H1 (cell line): ENCODE measurements at regions not wholly inside any gene's neighbourhood (a gene's known extent, or its start where the extent isn't known, plus 50 kb on each side); places are given as distances from the start of the nearest gene placed in this dataset.

Experiments
- CTCF ChIA-PET: fragments of 300-600 bp; sonication (Branson Sonifier 250); formaldehyde crosslinking; loops from one replicate; lab custom pipeline; 2021; ENCODE audit not compliant: partially characterized antibody; lab: Charles Lee
- POLR2A ChIA-PET: fragments of 300-600 bp; sonication (Branson Sonifier 250); formaldehyde crosslinking; loops from one replicate; lab custom pipeline; 2021; ENCODE audit warnings: inconsistent platforms; ENCODE audit not compliant: partially characterized antibody; lab: Charles Lee
- DNase-seq, 2 experiments: peaks; one replicate each; pipeline versions ENCODE4 v3.0.0 to v3.0.0-alpha.2; 2010 to 2022; ENCODE audit warnings: low spot score in 2 of 2, low read depth in 1 of 2, mixed read lengths in 1 of 2
- FAIRE-seq: peaks from 2 replicates; lab custom pipeline; 2011; peaks lifted over from hg19 to GRCh38; lab: Jason Lieb, UNC
- H2AFZ ChIP-seq: 2 replicates; pipeline ENCODE4 v1.8.1; 2012; ENCODE audit warnings: low read length, inconsistent platforms
- H2AK5ac ChIP-seq: 2 replicates; pipeline ENCODE4 v1.6.1; 2013; ENCODE audit warnings: low read depth, low read length
- H2BK120ac ChIP-seq: replicated peaks from 2 replicates; pipeline ENCODE3; 2013; ENCODE audit warnings: low read depth, low read length, inconsistent platforms
- H2BK12ac ChIP-seq: 2 replicates; pipeline ENCODE4 v1.6.1; 2013; ENCODE audit warnings: low read depth, low read length
- H2BK15ac ChIP-seq: 2 replicates; pipeline ENCODE4 v1.6.1; 2013; ENCODE audit warnings: low read length
- H2BK20ac ChIP-seq: 2 replicates; pipeline ENCODE4 v1.6.1; 2013; ENCODE audit warnings: low read length
- H2BK5ac ChIP-seq: 2 replicates; pipeline ENCODE4 v1.6.1; 2013; ENCODE audit warnings: low read depth, low read length
- H3K14ac ChIP-seq: 2 replicates; pipeline ENCODE4 v1.6.1; 2013; ENCODE audit warnings: inconsistent platforms; ENCODE audit not compliant: insufficient read length
- H3K18ac ChIP-seq: 2 replicates; pipeline ENCODE4 v1.6.1; 2013; ENCODE audit warnings: low read length; ENCODE audit errors: extremely low read depth
- H3K23ac ChIP-seq: 2 replicates; pipeline ENCODE4 v1.6.1; 2013; ENCODE audit warnings: inconsistent platforms; ENCODE audit not compliant: insufficient read length
- H3K23me2 ChIP-seq: 2 replicates; pipeline ENCODE4 v1.6.1; 2013; ENCODE audit warnings: low read depth, low read length
- H3K27ac ChIP-seq: 2 replicates; pipeline ENCODE4 v1.6.1; 2011; ENCODE audit warnings: low read depth, low read length, inconsistent platforms
- H3K27me3 ChIP-seq, 4 experiments: replicated peaks in 1 of 4; 1 replicate in 1 of 4; 2 replicates in 3 of 4; pipeline versions ENCODE4 v1.6.1 to v1.8.1; 2011 to 2013; ENCODE audit warnings: low read length in 3 of 4, mild to moderate bottlenecking in 3 of 4, inconsistent platforms in 2 of 4, mixed read lengths in 2 of 4, moderate library complexity in 1 of 4; ENCODE audit not compliant: control insufficient read depth in 3 of 4, insufficient read depth in 3 of 4; ENCODE audit errors: extremely low read depth in 1 of 4
- H3K36me3 ChIP-seq, 4 experiments: 2 replicates each; pipeline versions ENCODE4 v1.6.1 to v1.8.1; 2011 to 2013; ENCODE audit warnings: mild to moderate bottlenecking in 4 of 4, low read length in 3 of 4, moderate library complexity in 2 of 4, control low read depth in 1 of 4, inconsistent platforms in 1 of 4; ENCODE audit not compliant: insufficient read depth in 4 of 4, control insufficient read depth in 2 of 4
- H3K4ac ChIP-seq: replicated peaks from 2 replicates; pipeline ENCODE3; 2013; ENCODE audit warnings: low read length, low read depth, mixed read lengths, inconsistent platforms; ENCODE audit not compliant: insufficient read length
- H3K4me1 ChIP-seq, 4 experiments: replicated peaks in 1 of 4; 1 replicate in 1 of 4; 2 replicates in 3 of 4; pipeline versions ENCODE4 v1.6.1 to v1.8.1; 2011 to 2013; ENCODE audit warnings: low read length in 3 of 4, inconsistent platforms in 2 of 4, mixed read lengths in 1 of 4; ENCODE audit not compliant: insufficient read depth in 4 of 4, control insufficient read depth in 3 of 4
- H3K4me2 ChIP-seq, 2 experiments: 2 replicates each; pipeline versions ENCODE4 v1.6.1 to v1.8.1; 2011 to 2013; ENCODE audit warnings: low read depth in 2 of 2, low read length in 2 of 2, control low read depth in 1 of 2, inconsistent platforms in 1 of 2, mild to moderate bottlenecking in 1 of 2; ENCODE audit not compliant: insufficient read depth in 1 of 2
- H3K4me3 ChIP-seq, 4 experiments: fragments of 200-600, 300-600 bp in 1 of 4; sonication (generic), shearing (Covaris generic), sonication (Bioruptor Twin) in 1 of 4; 2 replicates each; pipeline versions ENCODE4 v1.5.1 to v1.8.1; 2011 to 2016; ENCODE audit warnings: low read length in 4 of 4, low read depth in 3 of 4, control low read depth in 2 of 4, inconsistent platforms in 2 of 4, mild to moderate bottlenecking in 2 of 4, mixed read lengths in 1 of 4, moderate library complexity in 1 of 4; ENCODE audit not compliant: insufficient read depth in 2 of 4; ENCODE audit errors: extremely low read depth in 1 of 4
- H3K56ac ChIP-seq: replicated peaks from 2 replicates; pipeline ENCODE3; 2013; ENCODE audit warnings: low read depth, mild to moderate bottlenecking, mixed read lengths, low read length, inconsistent platforms; ENCODE audit not compliant: insufficient read length
- H3K79me1 ChIP-seq: 2 replicates; pipeline ENCODE4 v1.6.1; 2013; ENCODE audit warnings: low read depth, low read length, control low read depth
- H3K79me2 ChIP-seq, 2 experiments: 2 replicates each; pipeline versions ENCODE4 v1.6.1 to v1.8.1; 2012 to 2013; ENCODE audit warnings: low read length in 2 of 2, mild to moderate bottlenecking in 2 of 2, inconsistent platforms in 1 of 2; ENCODE audit not compliant: insufficient read depth in 2 of 2, control insufficient read depth in 1 of 2
- H3K9ac ChIP-seq, 4 experiments: replicated peaks in 1 of 4; 1 replicate in 1 of 4; 2 replicates in 3 of 4; pipeline versions ENCODE4 v1.6.1 to v1.8.1; 2011 to 2013; ENCODE audit warnings: low read depth in 3 of 4, low read length in 3 of 4, control low read depth in 2 of 4, mild to moderate bottlenecking in 2 of 4, moderate library complexity in 2 of 4, inconsistent platforms in 1 of 4; ENCODE audit errors: extremely low read depth in 1 of 4
- H3K9me3 ChIP-seq, 2 experiments: 2 replicates each; pipeline versions ENCODE4 v1.6.1 to v1.8.1; 2012 to 2013; ENCODE audit warnings: mild to moderate bottlenecking in 2 of 2, moderate library complexity in 2 of 2, control low read depth in 1 of 2, inconsistent platforms in 1 of 2, low read depth in 1 of 2, low read length in 1 of 2, mixed read lengths in 1 of 2; ENCODE audit not compliant: insufficient read depth in 2 of 2
- H4K20me1 ChIP-seq, 2 experiments: replicated peaks in 1 of 2; 2 replicates each; pipeline versions ENCODE3 to v1.8.1; 2011 to 2013; ENCODE audit warnings: inconsistent platforms in 2 of 2, low read length in 2 of 2, mild to moderate bottlenecking in 1 of 2; ENCODE audit not compliant: insufficient read depth in 2 of 2, control insufficient read depth in 1 of 2
- H4K5ac ChIP-seq: 2 replicates; pipeline ENCODE4 v1.6.1; 2013; ENCODE audit warnings: low read length, low read depth, mixed read lengths, inconsistent platforms; ENCODE audit not compliant: insufficient read length
- H4K8ac ChIP-seq: 2 replicates; pipeline ENCODE4 v1.8.0; 2013; ENCODE audit warnings: mild to moderate bottlenecking, moderate library complexity, low read length, inconsistent platforms; ENCODE audit not compliant: insufficient read depth; ENCODE audit errors: extremely low read depth
- H4K91ac ChIP-seq: replicated peaks from 2 replicates; pipeline ENCODE3; 2013; ENCODE audit warnings: low read length, mixed read lengths, inconsistent platforms; ENCODE audit not compliant: insufficient read length
- CEBPB ChIP-seq: IDR thresholded peaks from 2 replicates; pipeline ENCODE4 v1.6.1; 2012; ENCODE audit warnings: low read depth, low read length
- CHD1 ChIP-seq: IDR thresholded peaks from 2 replicates; pipeline ENCODE4 v1.6.1; 2012; ENCODE audit warnings: low read depth, low read length, improper control_type of control experiment
- EP300 ChIP-seq, 2 experiments: IDR thresholded peaks; 1 replicate in 1 of 2; 2 replicates in 1 of 2; pipeline ENCODE4 v1.6.1; 2011 to 2012; ENCODE audit warnings: low read depth in 2 of 2, low read length in 2 of 2, mild to moderate bottlenecking in 2 of 2, borderline replicate concordance in 1 of 2, inconsistent platforms in 1 of 2, moderate library complexity in 1 of 2
- HDAC2 ChIP-seq, 2 experiments: fragments of 300-600 bp in 1 of 2; sonication (generic) in 1 of 2; IDR thresholded peaks; 2 replicates each; pipeline ENCODE4 v1.6.1; 2011 to 2012; ENCODE audit warnings: low read depth in 2 of 2, low read length in 2 of 2, mild to moderate bottlenecking in 2 of 2, moderate library complexity in 2 of 2, borderline replicate concordance in 1 of 2, inconsistent platforms in 1 of 2
- KDM1A ChIP-seq: fragments of 200-600, 300-600 bp; sonication (generic); IDR thresholded peaks from 2 replicates; pipeline ENCODE4 v1.7.1; 2016; ENCODE audit warnings: mild to moderate bottlenecking, low read length, borderline replicate concordance
- KDM5A ChIP-seq: fragments of 200-600 bp; IDR thresholded peaks from 2 replicates; pipeline ENCODE4 v1.7.1; 2012; ENCODE audit warnings: mild to moderate bottlenecking, low read length, inconsistent platforms, mixed read lengths
- POLR2A ChIP-seq, 2 experiments: IDR thresholded peaks; 1 replicate in 1 of 2; 2 replicates in 1 of 2; pipeline ENCODE4 v1.6.1; 2011; ENCODE audit warnings: low read depth in 2 of 2, low read length in 2 of 2, mild to moderate bottlenecking in 2 of 2; ENCODE audit errors: control extremely low read depth in 1 of 2
- POU5F1 ChIP-seq: IDR thresholded peaks from 2 replicates; pipeline ENCODE4 v1.6.1; 2011; ENCODE audit warnings: low read depth, mild to moderate bottlenecking, low read length, moderate library complexity
- RBBP5 ChIP-seq: IDR thresholded peaks from 2 replicates; pipeline ENCODE4 v1.7.1; 2012; ENCODE audit warnings: low read depth, mild to moderate bottlenecking, inconsistent platforms, low read length, moderate library complexity, borderline replicate concordance
- RXRA ChIP-seq: IDR thresholded peaks from 2 replicates; pipeline ENCODE4 v1.6.1; 2011; ENCODE audit warnings: low read depth, mild to moderate bottlenecking, low read length, moderate library complexity; ENCODE audit not compliant: insufficient read depth
- SIRT6 ChIP-seq: IDR thresholded peaks from one replicate; pipeline ENCODE4 v1.7.1; 2012; ENCODE audit warnings: low read length, inconsistent platforms
- SIX5 ChIP-seq: IDR thresholded peaks from 2 replicates; pipeline ENCODE4 v1.6.1; 2011; ENCODE audit warnings: mild to moderate bottlenecking, low read depth, low read length
- SP2 ChIP-seq: IDR thresholded peaks from 2 replicates; pipeline ENCODE4 v1.6.1; 2012; ENCODE audit warnings: mild to moderate bottlenecking, low read length, inconsistent platforms
- TAF1 ChIP-seq: IDR thresholded peaks from 2 replicates; pipeline ENCODE4 v1.6.1; 2011; ENCODE audit warnings: mild to moderate bottlenecking, low read depth, low read length
- WGBS, 2 experiments: shearing (Covaris generic) in 1 of 2; methylation state at CpG; one replicate each; pipeline versions ENCODE4 v1.1.6 to v1.1.7; 2013 to 2015; ENCODE audit warnings: low lambda C conversion rate in 2 of 2, mixed read lengths in 2 of 2, inconsistent platforms in 1 of 2, low coverage in 1 of 2, missing lambda C conversion rate in 1 of 2; ENCODE audit not compliant: insufficient replicate concordance in 2 of 2, insufficient coverage in 1 of 2, insufficient read length in 1 of 2; ENCODE audit errors: extremely low coverage in 1 of 2, missing lambda C conversion rate in 1 of 2; 5-methylcytosine and 5-hydroxymethylcytosine counted together

DNA sequence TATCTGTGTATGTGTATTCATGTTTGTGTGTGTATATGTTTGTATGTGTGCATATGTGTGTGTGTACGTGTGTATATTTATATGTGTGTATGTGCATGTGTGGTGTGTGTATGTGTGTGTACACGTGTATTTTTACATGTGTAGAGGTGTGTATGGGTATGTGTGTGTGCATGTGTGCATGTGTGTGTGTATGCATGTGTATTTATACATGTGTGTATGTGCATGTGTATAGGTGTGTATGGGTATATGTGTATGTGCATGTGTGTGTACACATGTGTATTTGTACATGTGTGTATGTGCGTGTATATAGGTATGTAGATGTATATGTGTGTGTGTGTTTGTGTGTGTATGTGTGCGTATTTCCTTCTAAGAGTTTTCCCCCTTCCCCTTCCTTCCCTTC is 207.7 kb upstream of the ATP6AP2 start:
- no peak overlapping the region for H2BK12ac ChIP-seq
- H2AFZ ChIP-seq = no peak overlapping the region
- H3K4me3 ChIP-seq = no peak overlapping the region
- H3K4me2 ChIP-seq = no peak overlapping the region
- no peak overlapping the region for H2BK5ac ChIP-seq
- H4K91ac ChIP-seq = no peak overlapping the region
- no peaks in the 10 kb centered on the region for H3K79me2 ChIP-seq
- POLR2A ChIA-PET = no interaction called here
- no peak overlapping the region for H3K56ac ChIP-seq
- CTCF ChIA-PET = interaction anchor here (1.3 kb wide), 1 partner anchor 95 kb away, joined by 5 read pairs; no protein-coding TSS in a partner anchor
- no peaks in the 10 kb centered on the region for H4K20me1 ChIP-seq
- H3K9me3 ChIP-seq = no peaks in the 10 kb centered on the region
- no peak overlapping the region for H4K8ac ChIP-seq
- H2BK20ac ChIP-seq = no peak overlapping the region
- no peaks in the 10 kb centered on the region for H3K79me1 ChIP-seq
- H3K14ac ChIP-seq = no peak overlapping the region
- DNase-seq (no peak), FAIRE-seq (no peak)
- WGBS, 2 experiments = 92% methylated on average over 4 of the region's 4 CpGs; no CpG with 5 or more reads in 1 of the 2 experiments
- TF ChIP-seq CHD1 = no peak
- TF ChIP-seq KDM5A = no peak
- TF ChIP-seq KDM1A = no peak
- no peak for TF ChIP-seq TAF1
- TF ChIP-seq SIRT6 = no peak
- TF ChIP-seq HDAC2 (IDR thresholded peaks at IDR 0.05; ENCODE audit: borderline replicate concordance in 1 of 2, low read depth in 2 of 2, low read length in 2 of 2) = no peak
- TF ChIP-seq SIX5 = no peak
- no peak for TF ChIP-seq EP300 (IDR thresholded peaks at IDR 0.05; ENCODE audit: borderline replicate concordance in 1 of 2, low read depth in 2 of 2, low read length in 2 of 2)
- no peak for TF ChIP-seq RBBP5
- no peak for TF ChIP-seq POU5F1
- TF ChIP-seq RXRA = no peak
- TF ChIP-seq CEBPB = no peak
- no peak for TF ChIP-seq SP2
- no peak for TF ChIP-seq POLR2A (IDR thresholded peaks at IDR 0.05; ENCODE audit: control extremely low read depth in 1 of 2, low read depth in 2 of 2, low read length in 2 of 2)
- no peak overlapping the region for H2BK120ac ChIP-seq
- H3K23ac ChIP-seq = no peak overlapping the region
- H4K5ac ChIP-seq = no peak overlapping the region
- H2BK15ac ChIP-seq = no peak overlapping the region
- no peaks in the 10 kb centered on the region for H3K23me2 ChIP-seq
- no peak overlapping the region for H2AK5ac ChIP-seq
- no peak overlapping the region for H3K18ac ChIP-seq
- no peaks in the 10 kb centered on the region for H3K4me1 ChIP-seq
- no peak overlapping the region for H3K27ac ChIP-seq
- H3K27me3 ChIP-seq = no peaks in the 10 kb centered on the region
- no peak overlapping the region for H3K9ac ChIP-seq
- H3K36me3 ChIP-seq = no peaks in the 10 kb centered on the region
- H3K4ac ChIP-seq = no peak overlapping the region
